HG02623 (cell line): ENCODE measurements at regions not wholly inside any gene's neighbourhood (a gene's known extent, or its start where the extent isn't known, plus 50 kb on each side); places are given as distances from the start of the nearest gene placed in this dataset.

Experiments
- ATAC-seq: cut with Tn5 transposase; IDR thresholded peaks from one replicate; pipeline ENCODE4 v1.9.1; 2021; ENCODE audit warnings: moderate library complexity; ENCODE audit not compliant: unreplicated experiment

DNA sequence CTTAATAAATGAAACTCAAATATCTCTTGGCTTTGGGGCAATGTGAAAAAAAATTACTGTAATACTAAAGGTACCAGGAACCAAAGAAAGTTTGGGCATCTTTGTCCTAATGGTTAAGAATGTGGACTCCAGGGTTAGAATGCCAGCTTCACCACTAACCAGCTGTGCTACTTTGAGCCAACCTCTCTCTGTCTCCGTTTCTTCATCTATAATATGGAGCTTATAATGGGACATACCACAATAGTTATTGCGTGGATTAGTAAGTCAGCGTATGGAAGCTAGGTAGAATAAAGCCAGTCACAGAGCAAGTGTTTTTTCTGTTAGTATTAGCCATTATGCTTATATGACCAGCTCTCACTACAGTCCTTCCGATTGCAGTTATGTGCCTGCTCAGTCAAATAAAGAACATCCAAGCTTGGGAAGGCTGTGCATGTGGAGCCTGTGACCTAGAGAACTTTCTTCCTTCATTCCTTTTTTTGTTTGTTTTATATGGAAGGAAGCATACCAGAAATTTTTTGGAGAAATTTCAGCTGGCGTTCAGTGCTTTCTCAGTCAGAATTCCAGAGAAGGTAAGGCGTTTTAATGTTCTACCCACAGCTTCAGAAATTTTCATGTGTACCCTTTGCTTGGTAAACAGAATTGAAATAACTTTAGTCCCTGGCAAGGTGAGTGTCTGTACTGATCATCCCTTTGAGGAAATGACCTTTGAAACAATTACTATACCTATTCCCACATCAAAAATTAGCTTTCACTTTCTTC lies 114.0 kb upstream of the RND3 start:
- no peak for ATAC-seq

DNA sequence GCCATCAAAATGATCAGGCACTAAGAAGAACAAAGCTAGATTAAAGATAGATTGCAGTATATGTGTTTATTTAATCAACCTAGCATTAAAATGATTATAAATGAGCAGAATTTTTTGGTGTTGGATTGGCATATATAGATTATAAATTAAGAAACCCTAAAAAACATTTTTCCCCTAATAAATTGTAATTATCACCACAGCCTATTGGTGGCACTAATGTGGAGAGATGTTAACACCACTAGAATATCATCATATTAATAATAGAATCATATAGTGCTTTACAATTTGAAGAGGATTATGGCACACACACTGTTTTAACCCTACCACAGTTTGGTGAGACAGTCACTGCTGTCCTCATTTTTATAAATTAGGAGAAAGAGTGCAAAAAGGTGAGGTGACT lies 112.4 kb upstream of the RND3 start:
- ATAC-seq, result no peak

DNA sequence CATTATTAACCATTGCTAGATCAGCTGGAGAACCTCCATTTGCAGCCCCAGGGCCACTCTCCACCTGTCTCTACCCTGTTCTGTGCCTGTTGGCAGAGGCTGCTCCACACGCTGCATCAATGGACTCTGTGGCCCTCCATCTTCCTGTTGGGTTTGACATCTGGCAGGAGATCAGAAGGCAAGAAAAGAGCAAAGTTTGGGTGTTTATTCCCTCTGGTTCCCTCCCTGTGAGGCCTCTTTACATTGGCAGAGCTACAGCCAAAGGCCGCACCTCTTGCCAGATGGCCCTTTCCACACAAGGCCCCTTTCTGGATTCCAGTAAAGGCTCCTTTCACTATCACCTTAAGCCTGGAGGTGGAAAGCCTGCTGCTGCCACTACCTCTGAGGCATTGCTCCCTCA lies 110.9 kb upstream of the RND3 start:
- ATAC-seq, result no peak

DNA sequence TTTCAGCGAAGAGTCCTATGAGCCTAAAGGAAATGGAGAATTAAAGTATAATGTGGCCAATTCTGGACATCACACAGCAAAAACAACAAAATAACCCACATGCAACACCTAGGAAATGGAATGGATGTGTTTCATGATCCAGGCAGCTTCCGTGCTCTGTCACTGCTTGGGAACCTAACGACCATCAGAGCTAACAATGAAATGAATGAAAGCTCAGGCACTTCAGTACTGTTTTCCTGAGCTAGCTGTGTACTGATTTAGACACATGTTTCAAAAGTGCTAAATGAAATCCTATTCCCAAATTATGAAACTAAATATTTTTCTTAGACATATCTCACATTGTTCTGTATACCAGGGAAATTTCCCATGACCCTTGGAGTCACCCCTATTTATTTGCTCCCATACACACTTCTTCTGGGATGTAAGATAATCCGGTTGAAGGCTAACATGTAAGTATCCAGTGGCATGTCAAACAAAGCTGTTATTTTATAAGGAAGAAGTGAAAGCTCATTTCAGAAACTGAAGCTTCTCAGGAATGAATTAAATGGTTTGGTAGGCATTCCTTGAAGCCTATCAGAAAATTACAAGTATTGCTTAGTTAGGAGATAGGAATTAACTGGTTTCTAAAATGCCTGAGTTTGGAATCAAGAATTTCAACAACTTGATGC lies 108.5 kb upstream of the RND3 start:
- no peak for ATAC-seq

DNA sequence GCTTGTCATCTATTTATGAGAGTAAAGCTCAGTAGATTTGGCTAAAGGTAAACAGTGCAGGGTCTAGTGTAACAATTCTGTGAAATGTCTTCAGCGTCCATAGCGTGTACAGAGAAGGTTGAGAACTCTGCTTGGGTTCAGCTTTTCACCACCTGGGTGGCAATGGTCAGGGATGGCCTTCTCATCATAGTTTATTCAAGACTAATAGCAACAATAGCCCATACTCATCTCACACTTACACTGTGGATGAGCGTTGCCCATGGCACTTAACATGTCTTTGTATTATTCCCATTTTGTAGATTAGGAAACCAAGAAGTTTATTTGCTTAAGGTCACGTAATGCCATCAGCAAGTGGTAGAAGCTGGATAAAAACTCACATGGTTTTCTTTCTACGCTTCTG lies 106.8 kb upstream of the RND3 start:
- no peak for ATAC-seq

DNA sequence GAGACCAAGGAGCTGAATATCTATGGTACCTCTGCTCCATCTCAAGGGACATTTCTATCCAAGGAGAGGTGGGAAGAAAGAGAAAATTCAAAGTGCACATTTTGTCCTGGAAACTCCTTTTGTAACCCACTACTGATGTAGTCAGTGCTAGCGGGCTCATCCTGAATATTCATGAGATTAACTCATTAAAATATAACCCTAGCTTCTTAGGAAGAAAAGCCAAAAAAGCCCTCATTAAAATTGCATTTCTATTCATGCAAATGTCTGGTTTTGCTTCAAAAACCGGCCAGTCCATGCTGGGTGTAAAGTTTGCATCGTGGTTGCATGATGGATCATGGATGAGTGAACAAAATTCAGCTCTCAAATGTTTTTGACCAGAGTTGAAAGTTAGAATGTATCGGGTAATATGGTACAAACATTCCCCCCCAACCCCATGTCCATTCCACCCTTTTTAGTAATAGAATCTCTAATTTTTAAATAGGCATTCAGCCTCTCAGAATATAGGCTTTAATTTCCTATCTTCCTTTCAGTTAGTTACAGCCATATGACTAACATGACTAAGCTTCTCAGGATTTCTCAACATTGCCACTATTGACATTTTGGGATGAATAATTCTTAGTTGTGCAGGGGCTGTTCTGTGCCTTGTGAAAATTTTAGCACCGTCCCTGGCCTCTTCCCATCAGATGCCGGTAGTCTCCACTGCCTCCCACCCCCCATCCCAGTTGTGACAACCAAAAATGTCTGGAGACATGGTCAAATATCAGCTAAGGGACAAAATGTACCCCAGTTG lies 104.2 kb upstream of the RND3 start:
- no peak for ATAC-seq

DNA sequence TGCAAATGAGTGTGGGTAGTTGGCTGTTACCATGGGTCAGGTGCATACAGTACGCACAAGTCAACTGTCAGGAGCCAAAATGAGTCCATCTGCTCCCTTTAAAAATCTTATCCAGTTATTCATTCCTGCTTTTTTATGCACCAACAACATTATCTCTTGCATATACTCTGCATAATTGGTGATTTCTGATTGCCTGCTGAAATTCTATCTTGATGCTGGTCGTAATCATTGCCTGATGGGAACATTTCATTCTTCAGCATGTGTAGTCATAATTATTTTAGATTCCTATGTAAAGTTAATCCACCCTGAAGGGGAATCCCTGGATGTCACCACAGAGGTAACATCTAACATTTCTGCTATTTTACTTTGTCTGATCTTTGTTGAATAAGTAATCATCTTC lies 102.2 kb upstream of the RND3 start:
- ATAC-seq, result no peak

DNA sequence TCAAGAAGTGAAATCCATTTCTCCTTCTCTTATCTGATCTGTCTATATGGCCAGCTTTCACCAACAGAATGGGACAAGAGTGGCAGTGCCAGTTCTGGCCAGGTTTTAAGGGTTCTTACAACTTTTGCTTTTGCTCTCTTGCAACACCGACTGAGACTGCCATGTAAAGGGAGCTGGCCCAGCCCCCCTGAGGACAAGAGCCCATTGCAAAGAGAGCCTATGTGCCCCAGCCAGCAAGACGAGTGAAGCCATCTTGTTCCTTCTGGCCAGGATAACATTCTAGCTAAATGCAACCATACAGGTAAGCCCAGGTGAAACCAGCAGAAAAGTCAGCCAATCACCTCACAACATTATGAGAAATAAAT lies 101.0 kb upstream of the RND3 start:
- ATAC-seq, result no peak

DNA sequence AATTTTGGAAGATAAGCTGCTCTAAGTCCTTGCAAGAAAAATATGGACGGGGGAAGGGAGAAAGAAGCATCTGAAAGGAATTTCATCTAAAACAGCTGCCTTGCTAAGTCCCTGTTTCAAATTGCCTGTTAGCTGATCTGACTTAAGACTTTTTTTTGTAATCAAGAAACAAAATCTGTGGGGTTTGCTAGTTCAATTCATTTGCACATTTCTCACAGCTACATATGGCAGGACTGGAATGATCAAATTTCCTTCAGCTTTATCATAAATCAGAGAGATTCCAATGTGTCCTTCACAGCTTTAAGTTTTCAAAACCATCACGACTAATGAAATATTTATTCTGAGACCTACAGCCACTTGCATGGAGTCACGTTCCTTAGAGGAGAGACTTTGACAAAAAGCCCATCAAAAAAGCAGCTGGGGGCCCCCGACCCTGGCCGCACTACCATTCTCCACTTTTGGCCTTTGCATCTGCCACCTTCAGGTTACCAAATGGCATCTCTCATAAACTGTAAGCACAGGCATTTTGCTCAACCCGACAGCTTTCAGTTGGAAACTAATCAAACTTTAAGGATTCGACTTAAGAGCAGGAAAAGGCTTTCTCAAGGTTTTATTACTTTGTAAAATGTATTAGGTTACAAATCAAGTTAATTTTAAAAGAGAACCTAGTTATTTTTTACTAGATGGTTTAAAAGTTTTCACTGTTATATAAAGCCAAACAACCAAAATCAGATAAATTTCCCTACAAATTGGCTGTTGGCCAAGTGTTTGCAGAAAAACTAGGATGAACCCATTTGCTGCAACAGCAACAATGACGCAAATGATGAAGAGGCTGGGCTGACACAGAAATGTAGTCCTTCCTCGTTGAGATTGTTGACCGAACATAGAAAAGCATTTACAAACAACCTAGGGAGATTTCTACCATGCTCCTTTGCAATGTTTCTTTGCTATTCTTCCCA lies 100.4 kb upstream of the RND3 start:
- ATAC-seq, result no peak

DNA sequence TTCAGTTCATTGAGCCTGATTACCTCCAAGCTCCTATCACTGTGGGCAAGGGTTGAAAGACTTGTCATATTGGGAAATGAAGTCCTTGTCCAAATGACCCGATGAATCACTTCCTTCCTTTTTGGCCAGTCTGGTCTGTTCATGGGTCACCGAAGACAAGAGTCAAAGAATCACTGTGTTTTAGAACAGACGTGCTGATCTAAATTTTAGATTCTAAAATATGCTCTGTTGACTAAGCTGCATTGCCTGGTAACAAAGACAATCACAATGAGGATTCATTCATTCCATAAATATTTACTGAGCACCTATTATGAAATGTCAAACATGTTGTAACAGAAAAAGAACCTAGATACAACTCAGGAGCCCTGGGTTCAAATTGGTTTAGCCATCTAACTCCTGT lies 99.4 kb upstream of the RND3 start:
- no peak for ATAC-seq

DNA sequence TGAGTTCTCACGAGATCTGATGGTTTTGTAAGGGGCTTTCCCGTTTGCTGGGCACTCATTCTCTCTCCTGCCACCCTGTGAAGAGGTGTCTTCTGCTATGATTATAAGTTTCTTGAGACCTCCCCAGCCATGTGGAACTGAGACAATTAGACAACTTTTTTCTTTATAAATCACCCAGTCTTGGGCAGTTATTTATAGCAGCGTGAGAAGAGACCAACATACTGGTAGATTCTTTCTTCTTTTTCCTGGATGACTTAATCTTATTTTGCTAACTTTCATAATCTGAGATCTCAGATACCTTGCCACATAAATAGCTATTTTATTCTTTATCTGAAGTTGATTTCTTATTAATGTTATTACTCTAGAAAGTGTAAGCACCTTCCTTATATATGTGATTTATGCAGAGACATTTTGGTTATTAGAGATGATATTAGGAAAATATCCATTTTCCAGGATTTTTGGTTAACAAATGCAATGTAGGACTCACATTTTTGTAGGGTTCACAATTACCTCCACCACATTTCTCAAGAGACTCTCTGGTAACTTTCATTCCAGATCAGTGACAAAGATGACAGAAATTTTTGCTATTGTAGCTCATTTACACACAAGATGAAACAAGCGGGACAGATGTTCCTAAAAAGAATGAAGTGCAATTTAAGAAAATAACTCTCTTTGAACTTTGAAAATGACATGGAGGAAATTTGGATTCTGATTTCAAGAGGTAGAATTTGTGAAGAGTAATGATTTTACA lies 97.9 kb upstream of the RND3 start:
- ATAC-seq, result no peak

DNA sequence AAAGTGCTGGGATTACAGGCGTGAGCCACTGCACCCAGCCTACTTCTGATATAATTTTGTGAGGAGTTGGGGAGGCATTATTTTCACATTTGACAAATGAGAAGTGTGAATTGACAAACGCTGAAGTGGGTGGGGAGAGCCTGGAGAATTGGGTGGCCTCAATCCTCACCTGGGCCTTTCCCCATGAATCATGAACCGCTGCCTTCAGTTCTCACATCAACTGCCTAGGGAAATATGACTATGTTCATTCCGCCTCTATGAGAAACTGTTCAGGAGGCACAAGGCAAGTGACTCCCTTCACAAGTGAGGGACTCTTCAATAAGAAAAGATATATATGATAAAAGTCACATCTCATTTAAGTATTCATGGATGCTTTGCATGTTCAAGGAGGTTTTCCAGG lies 96.6 kb upstream of the RND3 start:
- ATAC-seq, result no peak

DNA sequence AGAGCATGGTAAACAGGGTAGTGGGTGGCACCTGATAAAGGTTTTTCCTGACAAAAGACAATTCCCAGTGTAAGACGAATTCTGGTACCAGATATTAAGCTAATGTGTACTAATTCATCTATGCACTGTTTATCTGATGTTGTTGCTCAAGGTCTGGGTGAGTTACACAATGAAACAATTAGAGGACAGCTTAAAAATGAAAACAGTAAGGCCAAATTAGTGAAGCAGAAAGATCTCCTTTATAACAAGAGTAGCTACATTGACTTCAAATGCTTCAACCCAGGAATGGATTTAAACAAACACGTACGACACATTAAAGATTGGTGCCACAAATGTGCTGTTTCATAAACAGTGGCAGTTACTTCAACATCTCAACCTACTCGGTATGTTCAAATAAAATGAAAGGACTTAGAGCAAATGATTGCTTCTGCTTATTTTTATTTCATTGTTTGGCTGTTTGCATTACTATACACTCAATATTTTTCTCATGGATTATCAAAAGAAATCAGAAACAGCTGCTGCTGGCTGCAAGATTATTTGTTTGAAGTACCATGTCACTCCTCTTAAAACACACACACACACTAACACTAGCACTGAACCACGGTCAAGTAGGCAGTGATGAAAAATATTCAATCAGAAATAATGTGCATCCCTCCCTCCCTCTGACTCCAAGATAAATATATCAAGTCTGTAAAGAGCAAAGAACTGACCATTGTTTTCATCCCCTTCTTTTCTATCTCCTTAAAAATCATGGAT lies 94.4 kb upstream of the RND3 start:
- no peak for ATAC-seq

DNA sequence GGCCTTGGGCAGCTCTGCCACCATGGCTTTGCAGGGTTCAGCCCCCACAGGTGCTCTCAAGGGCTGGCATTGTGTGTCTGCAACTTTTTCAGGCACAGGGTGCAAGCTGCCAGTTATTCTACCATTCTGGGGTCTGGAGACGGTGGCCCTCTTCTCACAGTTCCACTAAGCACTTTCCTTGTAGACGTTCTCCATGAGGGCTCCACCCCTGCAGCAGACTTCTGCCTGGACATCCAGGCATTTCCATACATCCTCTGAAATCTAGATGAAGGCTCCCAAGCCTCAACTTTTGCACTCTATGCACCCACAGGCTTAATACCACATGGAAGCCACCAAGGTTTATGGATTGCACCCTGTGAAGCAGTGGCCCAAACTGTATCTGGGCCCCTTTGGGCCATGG lies 91.0 kb upstream of the RND3 start:
- no peak for ATAC-seq

DNA sequence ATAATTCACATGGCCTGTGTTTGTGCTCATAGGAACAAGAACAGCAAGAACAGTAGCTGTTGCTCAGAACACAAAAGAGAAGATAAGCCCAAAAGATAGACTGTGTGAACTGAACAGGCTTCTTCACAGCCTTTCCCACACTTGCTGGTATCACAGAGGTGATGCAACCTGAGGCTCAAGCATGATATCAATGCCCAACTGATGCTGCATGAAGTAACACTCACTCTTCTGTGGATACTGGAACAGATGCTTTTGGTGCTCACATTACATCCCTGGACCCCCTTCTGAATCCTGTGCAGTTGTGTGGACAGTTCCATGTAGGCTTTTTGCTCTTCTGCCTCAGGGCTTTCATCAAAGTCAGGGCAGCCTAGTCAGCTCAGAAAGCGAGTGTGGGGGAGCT lies 88.4 kb upstream of the RND3 start:
- ATAC-seq, result no peak

DNA sequence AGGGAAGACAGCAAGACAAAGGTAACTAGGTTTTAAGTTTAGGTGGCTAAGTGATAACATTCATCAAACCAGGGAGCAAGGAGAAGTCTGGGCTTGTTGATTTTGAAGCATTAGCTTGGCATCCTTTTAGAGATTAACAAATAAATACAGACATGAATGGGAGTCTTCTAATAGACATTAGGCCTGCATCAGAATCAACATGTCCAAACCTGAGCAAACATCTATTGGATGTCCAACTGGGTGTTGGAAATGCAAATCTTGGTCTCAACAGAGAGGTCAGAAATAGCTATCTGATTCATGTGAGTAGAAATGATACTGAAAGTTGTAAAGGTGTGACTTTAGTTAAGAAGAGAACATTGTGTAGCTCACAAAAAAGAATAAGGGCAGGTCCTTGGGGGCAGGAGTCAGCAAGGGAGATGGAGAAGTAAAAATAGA lies 85.5 kb upstream of the RND3 start:
- peak; percentile 90 for ATAC-seq

DNA sequence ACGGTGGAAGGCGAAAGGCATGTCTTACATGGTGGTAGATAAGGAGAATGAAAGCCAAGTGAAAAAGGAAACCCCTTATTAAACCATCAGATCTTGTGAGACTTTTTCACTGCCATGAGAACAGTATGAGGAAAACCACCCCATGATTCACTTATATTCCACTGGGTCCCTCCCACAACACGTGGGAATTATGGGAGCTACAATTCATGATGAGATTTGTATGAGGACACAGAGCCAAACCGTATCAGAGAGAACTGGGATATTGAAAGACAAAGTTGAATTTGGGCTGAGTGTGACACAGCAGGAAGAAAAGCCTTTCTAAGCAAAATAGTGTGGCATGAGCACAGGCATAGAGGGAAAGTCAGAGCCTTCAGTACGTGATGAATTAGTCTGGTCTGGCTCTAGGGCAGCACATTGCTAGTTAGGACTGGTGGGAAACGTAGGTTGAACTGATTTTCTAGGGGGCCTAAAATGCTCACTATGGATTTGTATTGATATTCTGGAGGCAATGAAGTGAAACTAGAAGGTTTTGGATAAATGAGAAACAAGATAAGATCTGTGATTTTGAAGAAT lies 84.8 kb upstream of the RND3 start:
- ATAC-seq, result no peak

DNA sequence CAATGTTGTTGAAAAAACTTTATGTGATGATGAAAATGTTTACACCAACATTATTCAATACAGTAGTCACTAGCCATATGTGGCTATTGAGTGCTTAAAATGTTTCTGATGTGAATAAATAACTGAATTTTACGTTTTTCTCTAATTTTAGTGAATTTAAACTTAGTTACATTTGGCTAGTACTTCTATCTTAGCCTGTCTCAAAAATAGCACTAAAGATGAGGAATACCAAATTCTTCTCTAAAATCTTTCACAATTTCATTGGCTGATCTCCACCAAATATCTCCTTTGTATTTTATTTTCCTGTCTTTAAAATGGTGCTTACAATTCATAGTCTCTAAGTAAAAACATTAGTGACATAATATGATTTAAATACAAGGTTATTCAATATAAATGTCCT lies 83.7 kb upstream of the RND3 start:
- ATAC-seq, result no peak

DNA sequence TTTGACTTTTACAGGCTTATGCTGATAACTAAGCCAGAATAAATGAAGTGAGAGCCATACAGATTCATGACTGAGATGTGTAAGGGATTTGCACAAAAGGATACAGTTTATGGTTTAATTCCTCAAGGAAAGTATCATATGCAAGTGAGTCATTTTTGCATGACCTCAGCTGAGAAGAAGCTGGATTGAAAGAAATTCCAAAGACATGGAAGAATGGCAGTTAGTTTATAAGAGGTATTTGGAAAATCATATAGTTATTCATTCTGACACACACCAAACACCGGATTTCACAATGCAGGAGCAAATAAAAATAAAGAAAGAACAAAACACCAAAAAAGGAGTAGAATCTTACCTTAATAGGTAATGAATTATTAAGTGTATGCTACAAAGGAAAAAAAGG lies 83.2 kb upstream of the RND3 start:
- ATAC-seq, result no peak
